ENCODE measurements at regions not wholly inside any gene's neighbourhood (a gene's known extent, or its start where the extent isn't known, plus 50 kb on each side); places are given as distances from the start of the nearest gene placed in this dataset.

DNA sequence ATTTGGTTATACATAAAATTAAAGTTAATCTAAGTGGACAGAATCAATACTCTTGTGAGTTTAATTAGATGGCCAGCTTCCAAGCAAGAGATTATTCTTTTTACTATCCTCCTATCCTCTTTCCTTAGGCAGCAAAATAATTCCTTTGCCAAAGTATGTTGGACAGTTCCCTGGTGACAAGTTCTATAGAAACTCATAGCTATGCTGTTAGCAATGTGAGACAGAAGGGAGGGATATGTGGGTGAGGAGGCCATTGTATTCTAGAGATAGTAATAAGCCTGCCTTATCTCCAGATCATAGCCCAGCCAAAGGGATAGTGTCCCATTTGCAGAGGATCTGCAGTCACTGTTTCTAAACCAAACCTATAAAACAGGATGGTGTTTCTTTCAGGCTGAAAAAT lies 181.6 kb upstream of the HDAC9 start:
- TF ChIP-seq, protein P1, sequence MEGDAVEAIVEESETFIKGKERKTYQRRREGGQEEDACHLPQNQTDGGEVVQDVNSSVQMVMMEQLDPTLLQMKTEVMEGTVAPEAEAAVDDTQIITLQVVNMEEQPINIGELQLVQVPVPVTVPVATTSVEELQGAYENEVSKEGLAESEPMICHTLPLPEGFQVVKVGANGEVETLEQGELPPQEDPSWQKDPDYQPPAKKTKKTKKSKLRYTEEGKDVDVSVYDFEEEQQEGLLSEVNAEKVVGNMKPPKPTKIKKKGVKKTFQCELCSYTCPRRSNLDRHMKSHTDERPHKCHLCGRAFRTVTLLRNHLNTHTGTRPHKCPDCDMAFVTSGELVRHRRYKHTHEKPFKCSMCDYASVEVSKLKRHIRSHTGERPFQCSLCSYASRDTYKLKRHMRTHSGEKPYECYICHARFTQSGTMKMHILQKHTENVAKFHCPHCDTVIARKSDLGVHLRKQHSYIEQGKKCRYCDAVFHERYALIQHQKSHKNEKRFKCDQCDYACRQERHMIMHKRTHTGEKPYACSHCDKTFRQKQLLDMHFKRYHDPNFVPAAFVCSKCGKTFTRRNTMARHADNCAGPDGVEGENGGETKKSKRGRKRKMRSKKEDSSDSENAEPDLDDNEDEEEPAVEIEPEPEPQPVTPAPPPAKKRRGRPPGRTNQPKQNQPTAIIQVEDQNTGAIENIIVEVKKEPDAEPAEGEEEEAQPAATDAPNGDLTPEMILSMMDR (conservative IDR thresholded peaks at IDR 0.05; ENCODE audit: low read depth in 2 of 2) = no peak
- no peak for TF ChIP-seq EZH2 (IDR thresholded peaks at IDR 0.05; ENCODE audit: low read depth, unreplicated experiment)
- no peak for TF ChIP-seq JUNB (IDR thresholded peaks at IDR 0.05; ENCODE audit: unreplicated experiment)
- TF ChIP-seq NANOG (IDR thresholded peaks at IDR 0.05; ENCODE audit: borderline replicate concordance) = no peak
- no peak for TF ChIP-seq POLR2AphosphoS5 (IDR thresholded peaks at IDR 0.05; ENCODE audit: low read depth)
- no peak for TF ChIP-seq ZNF114 (CRISPR knock-in tag; IDR thresholded peaks at IDR 0.05)
- TF ChIP-seq, protein P2, sequence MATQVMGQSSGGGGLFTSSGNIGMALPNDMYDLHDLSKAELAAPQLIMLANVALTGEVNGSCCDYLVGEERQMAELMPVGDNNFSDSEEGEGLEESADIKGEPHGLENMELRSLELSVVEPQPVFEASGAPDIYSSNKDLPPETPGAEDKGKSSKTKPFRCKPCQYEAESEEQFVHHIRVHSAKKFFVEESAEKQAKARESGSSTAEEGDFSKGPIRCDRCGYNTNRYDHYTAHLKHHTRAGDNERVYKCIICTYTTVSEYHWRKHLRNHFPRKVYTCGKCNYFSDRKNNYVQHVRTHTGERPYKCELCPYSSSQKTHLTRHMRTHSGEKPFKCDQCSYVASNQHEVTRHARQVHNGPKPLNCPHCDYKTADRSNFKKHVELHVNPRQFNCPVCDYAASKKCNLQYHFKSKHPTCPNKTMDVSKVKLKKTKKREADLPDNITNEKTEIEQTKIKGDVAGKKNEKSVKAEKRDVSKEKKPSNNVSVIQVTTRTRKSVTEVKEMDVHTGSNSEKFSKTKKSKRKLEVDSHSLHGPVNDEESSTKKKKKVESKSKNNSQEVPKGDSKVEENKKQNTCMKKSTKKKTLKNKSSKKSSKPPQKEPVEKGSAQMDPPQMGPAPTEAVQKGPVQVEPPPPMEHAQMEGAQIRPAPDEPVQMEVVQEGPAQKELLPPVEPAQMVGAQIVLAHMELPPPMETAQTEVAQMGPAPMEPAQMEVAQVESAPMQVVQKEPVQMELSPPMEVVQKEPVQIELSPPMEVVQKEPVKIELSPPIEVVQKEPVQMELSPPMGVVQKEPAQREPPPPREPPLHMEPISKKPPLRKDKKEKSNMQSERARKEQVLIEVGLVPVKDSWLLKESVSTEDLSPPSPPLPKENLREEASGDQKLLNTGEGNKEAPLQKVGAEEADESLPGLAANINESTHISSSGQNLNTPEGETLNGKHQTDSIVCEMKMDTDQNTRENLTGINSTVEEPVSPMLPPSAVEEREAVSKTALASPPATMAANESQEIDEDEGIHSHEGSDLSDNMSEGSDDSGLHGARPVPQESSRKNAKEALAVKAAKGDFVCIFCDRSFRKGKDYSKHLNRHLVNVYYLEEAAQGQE (IDR thresholded peaks at IDR 0.05; ENCODE audit: unreplicated experiment) = no peak
- TF ChIP-seq ZNF331 (CRISPR knock-in tag; IDR thresholded peaks at IDR 0.05; ENCODE audit: low read depth) = no peak
- no peak for TF ChIP-seq EZH2phosphoT487 (IDR thresholded peaks at IDR 0.05; ENCODE audit: unreplicated experiment)

Data from GM23338 (cell line).